Superior temporal gyrus (tissue), 1 donor: ENCODE measurements at regions not wholly inside any gene's neighbourhood (a gene's known extent, or its start where the extent isn't known, plus 50 kb on each side); places are given as distances from the start of the nearest gene placed in this dataset.
A peak's percentile ranks its signal among the peaks of the same experiment; 100 is the strongest.

Experiments used
- DNase-seq: peaks from one replicate; pipeline ENCODE4 v3.0.0-alpha.2; 2016; ENCODE audit errors: extremely low spot score

DNA sequence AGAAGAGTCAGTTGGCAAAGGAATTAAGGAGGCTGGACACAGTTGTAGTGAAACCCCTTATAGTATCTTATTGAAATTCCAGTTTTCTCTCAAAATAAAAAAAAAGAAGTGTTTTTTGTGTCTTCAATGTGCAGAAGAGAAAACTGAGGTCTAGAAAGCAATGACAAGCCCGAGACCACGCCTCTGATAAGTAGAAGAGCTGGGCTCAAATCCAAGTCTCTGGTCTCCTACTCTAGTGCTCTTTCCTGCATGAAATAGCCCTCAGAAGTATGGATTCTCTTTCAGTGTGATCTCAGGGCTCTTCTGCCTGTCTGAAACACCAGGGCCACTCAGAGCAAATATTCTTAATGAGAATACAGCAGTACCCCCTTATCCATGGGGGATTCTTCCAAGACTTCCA lies 200.9 kb downstream of the KIF18A start:
- no peak for DNase-seq

DNA sequence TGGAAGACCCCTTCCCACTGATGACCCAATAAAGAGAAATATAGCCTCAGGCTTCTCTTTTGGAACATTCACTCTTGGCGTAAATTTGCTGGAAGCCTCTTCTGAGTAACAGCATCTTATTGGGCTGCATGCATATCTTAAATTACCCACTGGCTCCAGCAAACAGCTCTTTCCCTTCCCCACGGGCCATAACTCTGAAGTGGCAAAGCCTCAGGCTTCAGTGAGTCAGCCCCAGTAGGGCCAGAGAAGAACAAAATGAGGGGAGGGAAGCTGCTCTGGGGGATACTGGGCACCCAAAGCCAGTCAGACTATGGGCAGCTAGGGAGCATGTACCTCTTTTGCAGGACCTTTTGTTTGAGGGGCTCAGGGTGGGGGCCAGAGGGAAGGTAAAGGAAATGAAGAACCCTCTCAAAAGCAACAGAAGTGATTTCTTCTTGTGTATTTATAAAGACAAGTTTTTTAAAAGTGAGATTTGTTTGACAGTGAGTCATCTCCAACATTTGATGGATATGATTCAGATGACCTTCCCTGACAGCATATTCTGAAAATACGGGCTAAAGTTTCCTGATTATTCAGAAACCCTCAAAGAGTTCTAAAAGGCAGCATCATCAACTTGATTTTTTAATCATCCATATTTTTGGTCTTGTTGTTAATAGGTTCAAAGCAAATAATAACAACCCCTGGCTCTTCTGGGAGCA lies 203.4 kb downstream of the KIF18A start:
- DNase-seq = no peak

DNA sequence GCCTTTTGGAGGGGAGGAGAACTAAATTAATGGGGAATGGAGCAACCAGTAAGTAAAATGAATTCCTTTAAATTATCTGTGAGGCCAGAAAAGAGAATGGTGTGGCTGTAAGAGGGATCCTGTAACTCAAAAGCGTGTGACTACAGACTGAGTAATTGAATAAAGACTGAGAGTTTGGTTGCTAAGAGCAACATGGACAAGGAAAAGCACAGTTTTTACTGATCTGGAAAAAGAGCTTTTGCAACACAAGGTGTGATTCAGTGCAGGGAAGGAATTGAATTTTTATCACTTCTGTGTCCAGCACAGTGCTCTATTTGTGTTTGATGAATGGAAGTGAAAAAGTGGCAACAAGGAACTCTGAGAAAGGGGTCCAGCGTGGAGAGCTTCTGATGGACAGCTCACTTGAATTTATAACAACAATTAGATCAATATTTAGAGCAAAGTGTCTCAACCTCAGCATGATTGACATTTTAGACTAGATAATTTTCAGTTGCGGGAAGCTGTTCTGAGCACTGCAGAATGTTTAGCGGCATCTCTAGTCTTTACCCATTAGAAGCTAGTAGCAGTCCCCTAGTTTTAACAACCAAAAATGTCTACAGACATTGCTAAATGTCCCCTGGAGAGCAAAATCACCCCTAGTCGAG lies 202.8 kb upstream of the BDNF start:
- peak; percentile 14 for DNase-seq

- DNase-seq = no peak
Observed at GRCh38 chr11:27898166-27898565, 197.9 kb upstream of the BDNF start.

GRCh38 chr11:27896096-27896495 lies 195.8 kb upstream of the BDNF start:
- DNase-seq = no peak

DNA sequence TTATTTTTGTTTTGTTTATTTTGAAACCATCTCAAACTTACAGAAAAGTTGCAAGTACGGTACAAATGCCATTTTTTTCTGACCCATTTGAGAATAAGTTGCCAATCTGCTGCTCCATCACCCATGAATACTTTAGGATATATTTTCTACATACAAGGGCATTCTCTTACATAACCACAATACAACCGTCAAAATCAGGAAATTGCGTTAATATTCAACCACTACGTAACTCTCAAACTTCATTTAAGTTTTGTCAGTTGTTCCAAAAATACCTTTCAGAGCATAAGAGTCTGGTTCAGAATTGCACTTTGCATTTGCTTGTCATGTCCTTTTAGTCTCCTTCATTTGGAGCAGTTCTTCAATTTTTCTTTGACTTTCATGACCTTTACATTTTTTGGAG lies 194.3 kb upstream of the BDNF start:
- no peak for DNase-seq

DNA sequence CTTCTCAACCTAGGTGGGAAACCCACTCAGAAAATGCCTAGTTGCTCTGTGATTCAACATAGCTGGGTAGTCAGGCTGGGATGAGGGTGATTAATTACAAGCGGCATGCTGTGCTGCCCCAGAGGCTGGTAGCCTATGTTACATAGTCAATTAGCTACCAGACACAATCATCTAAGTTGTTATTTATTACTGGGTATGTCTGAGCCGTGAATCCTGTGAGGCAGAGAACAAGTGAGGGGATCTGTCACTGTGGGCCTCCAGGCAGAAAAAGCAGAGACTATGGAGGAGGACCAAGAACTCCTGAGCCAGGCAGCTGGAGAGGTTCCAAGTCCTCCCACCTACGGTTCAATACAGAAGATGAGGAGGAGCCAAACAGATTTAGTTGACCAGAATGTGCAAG lies 186.6 kb upstream of the BDNF start:
- no peak for DNase-seq

DNA sequence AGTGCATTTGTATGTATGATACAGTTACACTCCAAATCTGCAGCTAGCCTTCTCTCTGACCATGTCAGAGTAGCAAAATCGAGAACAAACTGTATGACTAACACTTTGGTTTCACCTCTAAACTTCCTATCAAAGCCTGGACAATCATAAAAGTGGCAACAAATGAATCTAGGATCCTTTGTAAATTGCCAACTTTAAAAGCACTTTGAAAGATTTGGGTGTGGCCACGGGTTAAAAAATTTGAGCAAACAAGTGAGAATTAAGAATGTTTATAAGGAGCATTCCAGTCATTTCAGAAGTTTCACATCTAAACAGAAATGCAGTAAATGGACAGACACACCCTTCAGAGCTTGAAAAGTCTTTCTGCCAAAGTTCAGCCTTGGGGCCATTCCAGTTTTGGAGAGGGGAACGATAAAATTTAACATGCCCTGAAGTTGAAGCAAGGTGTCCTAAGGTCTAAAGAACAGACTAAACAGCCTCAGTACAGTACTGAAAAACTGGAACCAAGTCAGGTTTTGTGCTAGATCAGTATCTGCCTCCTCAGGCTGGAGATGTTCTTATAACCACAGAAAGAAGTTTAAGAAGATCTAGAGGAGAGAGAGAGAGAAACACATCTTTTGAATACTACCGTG lies 181.9 kb upstream of the BDNF start:
- DNase-seq = no peak

- no peak for DNase-seq
Observed at GRCh38 chr11:27875831-27876775, 175.8 kb upstream of the BDNF start.

DNA sequence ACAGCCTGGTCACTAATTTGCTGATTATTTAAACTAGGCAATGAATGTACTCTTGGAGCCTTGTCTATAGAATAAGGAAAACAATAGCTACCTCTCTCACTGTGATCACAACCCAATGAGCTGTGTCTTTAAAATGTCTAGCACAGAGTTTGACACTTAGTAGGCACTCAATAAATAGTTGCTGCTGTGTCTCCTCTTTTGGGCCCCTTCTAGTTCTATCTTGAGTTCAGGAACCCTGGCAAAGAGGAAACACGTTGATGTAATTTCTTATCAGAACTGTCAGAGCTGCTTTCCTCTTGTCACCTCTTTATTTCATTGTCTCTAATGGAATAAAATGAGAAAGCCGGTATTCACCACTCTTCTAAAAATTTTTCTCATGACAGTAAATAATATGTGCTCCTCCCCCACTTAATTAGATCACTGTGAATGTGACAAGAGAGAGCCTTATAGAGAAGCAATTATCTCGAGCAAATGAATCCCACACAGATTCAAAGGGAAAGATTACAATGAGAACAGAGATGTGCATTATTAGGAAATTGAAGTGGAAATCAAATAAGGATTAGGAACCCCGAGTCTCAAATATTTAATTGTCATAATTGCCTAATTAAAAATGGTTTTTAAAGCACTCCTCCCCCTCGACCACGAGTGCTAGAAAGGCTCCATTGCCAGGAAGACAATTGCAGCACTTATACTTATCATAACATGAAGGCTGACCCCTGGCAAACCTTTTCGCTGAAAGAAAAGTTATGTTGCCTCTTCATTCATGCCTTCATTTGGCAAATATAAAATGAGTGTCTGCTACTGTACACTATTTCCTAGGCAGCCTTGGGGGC lies 175.0 kb upstream of the BDNF start:
- no peak for DNase-seq

GRCh38 chr11:27873664-27874063 lies 173.4 kb upstream of the BDNF start:
- DNase-seq = no peak

DNA sequence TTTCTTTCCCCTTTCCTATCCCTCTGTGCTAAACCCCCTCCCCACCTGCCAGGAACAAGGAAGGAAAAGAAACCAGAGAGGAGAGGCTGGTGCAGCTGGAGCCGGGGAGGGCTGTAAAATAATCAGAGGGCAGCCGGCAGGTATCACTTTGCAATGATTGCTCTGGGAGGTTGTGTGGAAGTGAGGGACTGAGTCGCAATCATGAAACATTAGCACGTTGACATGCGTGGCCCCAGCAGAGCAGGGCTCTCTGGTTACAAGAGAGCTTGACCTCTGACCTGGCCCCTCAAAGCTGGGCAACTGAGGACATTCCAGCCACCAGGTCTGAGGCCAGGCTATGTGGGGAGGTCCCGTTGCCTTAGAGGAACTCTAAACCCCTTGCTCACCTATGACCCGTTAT lies 170.8 kb upstream of the BDNF start:
- DNase-seq = no peak

- DNase-seq = no peak
Observed at GRCh38 chr11:27869701-27870100, 169.4 kb upstream of the BDNF start.

- DNase-seq = no peak
Observed at GRCh38 chr11:27868709-27869108, 168.5 kb upstream of the BDNF start.

GRCh38 chr11:27868226-27868625 lies 168.0 kb upstream of the BDNF start:
- no peak for DNase-seq

DNA sequence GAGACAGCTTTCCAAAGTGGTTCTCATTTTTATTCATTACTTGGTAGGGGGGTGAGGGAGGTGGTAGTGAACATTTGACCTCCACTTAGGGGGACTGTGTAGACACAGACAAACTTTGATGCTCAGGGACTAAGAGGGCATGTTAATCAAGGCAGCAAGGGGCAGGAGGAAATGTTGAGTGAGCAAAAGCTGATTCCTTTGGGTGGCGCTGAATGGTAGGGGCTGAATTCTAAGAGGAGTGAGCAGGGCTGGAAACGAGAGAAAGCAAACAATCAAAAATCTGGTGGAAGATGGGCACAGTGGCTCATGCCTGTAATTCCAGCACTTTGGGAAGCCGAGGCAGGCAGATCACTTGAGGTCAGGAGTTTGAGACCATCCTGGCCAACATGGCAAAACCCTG lies 164.8 kb upstream of the BDNF start:
- no peak for DNase-seq

- no peak for DNase-seq
Observed at GRCh38 chr11:27864611-27865010, 164.4 kb upstream of the BDNF start.

- DNase-seq = no peak
Observed at GRCh38 chr11:27864091-27864491, 163.8 kb upstream of the BDNF start.

- no peak for DNase-seq
Observed at GRCh38 chr11:27863637-27864036, 163.4 kb upstream of the BDNF start.

GRCh38 chr11:27861706-27862430 lies 161.6 kb upstream of the BDNF start:
- no peak for DNase-seq

- DNase-seq = no peak
Observed at GRCh38 chr11:27860811-27861210, 160.6 kb upstream of the BDNF start.
